ENCODE measurements at regions not wholly inside any gene's neighbourhood (a gene's known extent, or its start where the extent isn't known, plus 50 kb on each side); places are given as distances from the start of the nearest gene placed in this dataset.

DNA sequence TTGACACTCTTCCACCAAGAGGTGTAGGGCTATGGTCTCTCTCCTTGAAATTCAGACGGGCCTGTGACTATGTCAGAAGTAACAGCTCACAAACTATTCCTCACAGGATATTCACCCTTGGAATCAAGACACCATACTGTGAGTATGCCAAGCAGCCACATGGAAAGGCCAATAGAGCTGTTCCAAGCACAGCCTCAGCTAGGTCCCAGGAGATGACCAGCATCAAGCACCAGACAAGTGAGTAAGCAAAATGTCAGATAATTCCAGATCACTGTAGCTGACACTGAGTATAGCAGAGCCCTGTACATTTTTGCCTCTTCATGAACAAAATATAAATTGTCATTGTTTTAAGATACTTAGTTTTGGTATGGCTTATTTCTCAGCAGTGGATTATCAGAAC is 88.1 kb upstream of the KCND2 start:
- no peaks in the 10 kb centered on the region for H3K4me1 Mint-ChIP-seq
- no peak for DNase-seq
- H3K9me3 Mint-ChIP-seq (ENCODE audit: insufficient read depth): no peaks in the 10 kb centered on the region
- H3K4me2 ChIP-seq (replicated peaks; ENCODE audit: low read depth, low read length, poor library complexity, severe bottlenecking): no peak overlapping the region
- no peak for TF ChIP-seq EZH2 (IDR thresholded peaks at IDR 0.05; ENCODE audit: borderline replicate concordance, insufficient read depth, low read depth, low read length, poor library complexity, severe bottlenecking)
- TF ChIP-seq, protein P1, sequence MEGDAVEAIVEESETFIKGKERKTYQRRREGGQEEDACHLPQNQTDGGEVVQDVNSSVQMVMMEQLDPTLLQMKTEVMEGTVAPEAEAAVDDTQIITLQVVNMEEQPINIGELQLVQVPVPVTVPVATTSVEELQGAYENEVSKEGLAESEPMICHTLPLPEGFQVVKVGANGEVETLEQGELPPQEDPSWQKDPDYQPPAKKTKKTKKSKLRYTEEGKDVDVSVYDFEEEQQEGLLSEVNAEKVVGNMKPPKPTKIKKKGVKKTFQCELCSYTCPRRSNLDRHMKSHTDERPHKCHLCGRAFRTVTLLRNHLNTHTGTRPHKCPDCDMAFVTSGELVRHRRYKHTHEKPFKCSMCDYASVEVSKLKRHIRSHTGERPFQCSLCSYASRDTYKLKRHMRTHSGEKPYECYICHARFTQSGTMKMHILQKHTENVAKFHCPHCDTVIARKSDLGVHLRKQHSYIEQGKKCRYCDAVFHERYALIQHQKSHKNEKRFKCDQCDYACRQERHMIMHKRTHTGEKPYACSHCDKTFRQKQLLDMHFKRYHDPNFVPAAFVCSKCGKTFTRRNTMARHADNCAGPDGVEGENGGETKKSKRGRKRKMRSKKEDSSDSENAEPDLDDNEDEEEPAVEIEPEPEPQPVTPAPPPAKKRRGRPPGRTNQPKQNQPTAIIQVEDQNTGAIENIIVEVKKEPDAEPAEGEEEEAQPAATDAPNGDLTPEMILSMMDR (IDR thresholded peaks at IDR 0.05): no peak
- no peaks in the 10 kb centered on the region for H3K27me3 Mint-ChIP-seq
- no peak overlapping the region for H3K9ac ChIP-seq (ENCODE audit: low read length)
- ChIA-PET POLR2A (no interaction called here), CTCF (no interaction called here)
- intact Hi-C loops (cut with micrococcal nuclease): no loop called here
- no peak overlapping the region for H3K27ac Mint-ChIP-seq
- no peak overlapping the region for H3K27ac ChIP-seq (ENCODE audit: low read length in 2 of 2)
- no peak overlapping the region for H2AFZ ChIP-seq (ENCODE audit: insufficient read depth, low read depth, low read length, poor library complexity, severe bottlenecking)
- H3K27me3 ChIP-seq (replicated peaks in 1 of 4; ENCODE audit: control extremely low read depth in 1 of 4, control insufficient read depth in 3 of 4, insufficient read depth in 4 of 4, low read length in 3 of 4): no peaks in the 10 kb centered on the region
- no peaks in the 10 kb centered on the region for H4K20me1 ChIP-seq (ENCODE audit: control insufficient read depth, insufficient read depth, low read length, poor library complexity, severe bottlenecking)
- 50% methylated on average over 1 of the region's 1 CpG for WGBS (ENCODE audit: insufficient coverage)
- no peaks in the 10 kb centered on the region for H3K4me1 ChIP-seq (ENCODE audit: control insufficient read depth in 2 of 2, insufficient read depth in 2 of 2, low read length in 2 of 2)
- ATAC-seq (ENCODE audit: low read depth): no peak
- H3K4me3 ChIP-seq (ENCODE audit: control extremely low read depth in 1 of 5, extremely low read depth in 1 of 5, insufficient read depth in 1 of 5, low read depth in 2 of 5, low read length in 4 of 5): no peak overlapping the region
- no peaks in the 10 kb centered on the region for H3K9me3 ChIP-seq (ENCODE audit: control extremely low read depth in 1 of 3, control insufficient read depth in 2 of 3, insufficient read depth in 1 of 3, low read length in 2 of 3)
- H3K79me2 ChIP-seq (ENCODE audit: control insufficient read depth, insufficient read depth, low read length): no peaks in the 10 kb centered on the region
- no peaks in the 10 kb centered on the region for H3K36me3 ChIP-seq (replicated peaks in 1 of 2; ENCODE audit: control extremely low read depth in 1 of 2, control insufficient read depth in 1 of 2, extremely low read depth in 1 of 2, insufficient read depth in 2 of 2, low read length in 1 of 2)
- H3K4me3 Mint-ChIP-seq: no peak overlapping the region

DNA sequence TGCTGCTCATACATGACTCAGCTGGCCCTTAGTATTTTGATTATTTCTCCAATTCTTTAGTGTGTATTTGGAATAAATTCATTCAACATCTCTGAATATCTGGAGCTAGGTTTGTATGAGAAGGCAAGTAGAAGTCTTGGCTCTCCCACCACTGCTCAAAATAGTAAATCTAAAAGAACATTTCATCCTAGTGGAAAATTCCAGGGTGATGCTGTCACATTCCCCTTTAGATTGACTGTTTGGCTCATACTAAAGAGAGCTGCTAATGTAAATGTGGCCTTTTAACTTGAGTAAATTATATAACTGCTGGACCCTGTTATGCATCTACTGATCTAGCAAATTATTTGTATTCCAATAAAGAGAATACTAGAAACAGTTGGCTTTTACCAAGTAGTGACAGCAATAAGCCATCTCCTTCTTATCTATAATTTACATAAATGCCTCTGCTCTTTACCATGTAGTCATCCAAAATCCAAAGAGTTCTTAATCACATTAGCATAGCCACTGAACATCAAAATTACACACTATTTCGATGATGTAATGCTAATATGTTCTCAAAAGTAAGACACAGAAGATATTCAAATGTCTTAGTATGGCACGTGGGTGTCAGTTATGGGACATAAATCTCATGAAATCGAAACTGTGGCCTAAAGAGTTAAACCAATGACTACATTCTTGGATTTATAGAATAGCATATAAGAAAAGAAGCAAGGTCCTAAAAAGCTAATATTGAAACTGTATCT is 86.9 kb upstream of the KCND2 start:
- H3K27ac ChIP-seq (ENCODE audit: low read length in 2 of 2): no peak overlapping the region
- Mint-ChIP-seq H3K9me3 (ENCODE audit: insufficient read depth) (no peaks in the 10 kb centered on the region), H3K27ac (no peak overlapping the region), H3K4me3 (no peak overlapping the region), H3K27me3 (no peaks in the 10 kb centered on the region), H3K4me1 (no peaks in the 10 kb centered on the region)
- H3K27me3 ChIP-seq (replicated peaks in 1 of 4; ENCODE audit: control extremely low read depth in 1 of 4, control insufficient read depth in 3 of 4, insufficient read depth in 4 of 4, low read length in 3 of 4): no peaks in the 10 kb centered on the region
- CTCF ChIA-PET: no interaction called here
- no peaks in the 10 kb centered on the region for H3K9me3 ChIP-seq (ENCODE audit: control extremely low read depth in 1 of 3, control insufficient read depth in 2 of 3, insufficient read depth in 1 of 3, low read length in 2 of 3)
- H3K79me2 ChIP-seq (ENCODE audit: control insufficient read depth, insufficient read depth, low read length): no peaks in the 10 kb centered on the region
- POLR2A ChIA-PET: interaction anchor here (0.6 kb wide), 1 partner anchor 249 kb away, joined by 3 read pairs; no protein-coding TSS in a partner anchor
- H3K4me1 ChIP-seq (ENCODE audit: control insufficient read depth in 2 of 2, insufficient read depth in 2 of 2, low read length in 2 of 2): no peaks in the 10 kb centered on the region
- H4K20me1 ChIP-seq (ENCODE audit: control insufficient read depth, insufficient read depth, low read length, poor library complexity, severe bottlenecking): no peaks in the 10 kb centered on the region
- H3K4me2 ChIP-seq (replicated peaks; ENCODE audit: low read depth, low read length, poor library complexity, severe bottlenecking): no peak overlapping the region
- H3K4me3 ChIP-seq (ENCODE audit: control extremely low read depth in 1 of 5, extremely low read depth in 1 of 5, insufficient read depth in 1 of 5, low read depth in 2 of 5, low read length in 4 of 5): no peak overlapping the region
- intact Hi-C loops (cut with micrococcal nuclease): no loop called here
- TF ChIP-seq EZH2 (IDR thresholded peaks at IDR 0.05; ENCODE audit: borderline replicate concordance, insufficient read depth, low read depth, low read length, poor library complexity, severe bottlenecking): no peak
- TF ChIP-seq, protein P1 (IDR thresholded peaks at IDR 0.05): no peak
- no peaks in the 10 kb centered on the region for H3K36me3 ChIP-seq (replicated peaks in 1 of 2; ENCODE audit: control extremely low read depth in 1 of 2, control insufficient read depth in 1 of 2, extremely low read depth in 1 of 2, insufficient read depth in 2 of 2, low read length in 1 of 2)
- no peak for ATAC-seq (ENCODE audit: low read depth)
- no CpG with 5 or more reads among the region's 3 CpGs for WGBS (ENCODE audit: insufficient coverage)
- DNase-seq: no peak
- H3K9ac ChIP-seq (ENCODE audit: low read length): no peak overlapping the region
- no peak overlapping the region for H2AFZ ChIP-seq (ENCODE audit: insufficient read depth, low read depth, low read length, poor library complexity, severe bottlenecking)
